SK-N-SH treated with all-trans-retinoic acid at 6 μM for 48 hours (cell line): ENCODE measurements at regions not wholly inside any gene's neighbourhood (a gene's known extent, or its start where the extent isn't known, plus 50 kb on each side); places are given as distances from the start of the nearest gene placed in this dataset.

ENCODE experiments used
- BACH2 ChIP-seq: fragments of 250-450 bp; sonication (Bioruptor Pico); IDR thresholded peaks from 2 replicates; pipeline ENCODE4 v1.9.0; 2021; ENCODE audit warnings: mild to moderate bottlenecking, borderline replicate concordance
- CREB5 ChIP-seq: fragments of 250-450 bp; sonication (Bioruptor Pico); IDR thresholded peaks from 2 replicates; pipeline ENCODE4 v1.5.1; 2020; ENCODE audit warnings: low read depth, mild to moderate bottlenecking, moderate library complexity
- TF ChIP-seq, protein P1 (sequence below): fragments of 250-450 bp; sonication (Bioruptor Pico); IDR thresholded peaks from 2 replicates; pipeline ENCODE4 v1.5.1; 2021; ENCODE audit warnings: mild to moderate bottlenecking, moderate library complexity

GRCh38 chr1:98298319-98298718 lies 363.2 kb upstream of the SNX7 start:
- TF ChIP-seq BACH2 (CRISPR knock-in tag) (no peak), CREB5 (no peak)
- TF ChIP-seq, protein P1, sequence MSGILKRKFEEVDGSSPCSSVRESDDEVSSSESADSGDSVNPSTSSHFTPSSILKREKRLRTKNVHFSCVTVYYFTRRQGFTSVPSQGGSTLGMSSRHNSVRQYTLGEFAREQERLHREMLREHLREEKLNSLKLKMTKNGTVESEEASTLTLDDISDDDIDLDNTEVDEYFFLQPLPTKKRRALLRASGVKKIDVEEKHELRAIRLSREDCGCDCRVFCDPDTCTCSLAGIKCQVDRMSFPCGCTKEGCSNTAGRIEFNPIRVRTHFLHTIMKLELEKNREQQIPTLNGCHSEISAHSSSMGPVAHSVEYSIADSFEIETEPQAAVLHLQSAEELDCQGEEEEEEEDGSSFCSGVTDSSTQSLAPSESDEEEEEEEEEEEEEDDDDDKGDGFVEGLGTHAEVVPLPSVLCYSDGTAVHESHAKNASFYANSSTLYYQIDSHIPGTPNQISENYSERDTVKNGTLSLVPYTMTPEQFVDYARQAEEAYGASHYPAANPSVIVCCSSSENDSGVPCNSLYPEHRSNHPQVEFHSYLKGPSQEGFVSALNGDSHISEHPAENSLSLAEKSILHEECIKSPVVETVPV (CRISPR knock-in tag): no peak
